NCI-H774 (cell line): ENCODE measurements at regions not wholly inside any gene's neighbourhood (a gene's known extent, or its start where the extent isn't known, plus 50 kb on each side); places are given as distances from the start of the nearest gene placed in this dataset.
"Not testable (repeated sequence)": the region's sequence is repeated elsewhere in the genome, so short reads cannot be mapped to it uniquely, and the experiment has no call there.

ENCODE experiments used
- DNase-seq: peaks from one replicate; lab custom pipeline; 2025; lab: John Stamatoyannopoulos, UW

DNA sequence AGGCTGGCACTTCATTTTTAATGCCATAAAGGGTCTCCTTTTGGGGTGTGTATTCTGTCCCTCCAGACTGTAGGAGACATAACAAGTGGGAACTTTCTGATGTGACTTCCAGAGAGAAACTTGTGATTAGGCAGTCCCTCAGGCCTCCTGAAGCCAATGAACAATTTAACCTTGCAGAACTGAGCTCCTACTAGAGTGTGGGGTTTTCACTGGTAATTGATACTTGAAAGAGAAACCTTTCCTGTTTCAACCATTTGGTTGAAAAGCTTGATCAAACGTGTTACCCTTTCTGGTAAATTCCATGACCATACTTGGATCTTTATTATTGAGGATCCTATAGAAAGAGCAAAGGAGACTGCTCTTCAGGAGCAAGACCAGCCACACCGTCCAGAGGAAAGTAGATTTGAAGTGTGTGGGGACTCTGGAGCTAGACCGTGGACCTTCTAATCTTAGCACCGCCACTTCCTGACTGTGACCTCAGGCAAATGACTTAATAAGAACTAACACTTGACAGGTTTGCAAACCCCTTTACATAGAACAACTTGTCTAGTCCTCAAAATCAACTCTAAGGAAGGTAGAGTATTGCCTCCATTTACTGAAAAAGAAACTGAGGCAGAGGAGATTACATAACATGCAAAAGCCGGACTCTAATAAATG is 69.9 kb upstream of the GDNF start:
- DNase-seq: not testable (repeated sequence)

- no peak for DNase-seq
Measured at GRCh38 chr5:37906416-37906815, 66.6 kb upstream of the GDNF start.

- no peak for DNase-seq
Measured at GRCh38 chr5:37905230-37905629, 65.4 kb upstream of the GDNF start.

GRCh38 chr5:37902323-37902722 is 62.5 kb upstream of the GDNF start:
- no peak for DNase-seq

- no peak for DNase-seq
Measured at GRCh38 chr5:37900692-37901091, 60.9 kb upstream of the GDNF start.

GRCh38 chr5:37899037-37899436 is 59.2 kb upstream of the GDNF start:
- DNase-seq: no peak

- DNase-seq: no peak
Measured at GRCh38 chr5:37896159-37896558, 56.3 kb upstream of the GDNF start.

GRCh38 chr5:37893434-37894134 is 53.7 kb upstream of the GDNF start:
- no peak for DNase-seq

- DNase-seq: no peak
Measured at GRCh38 chr5:37892586-37892985, 52.7 kb upstream of the GDNF start.

DNA sequence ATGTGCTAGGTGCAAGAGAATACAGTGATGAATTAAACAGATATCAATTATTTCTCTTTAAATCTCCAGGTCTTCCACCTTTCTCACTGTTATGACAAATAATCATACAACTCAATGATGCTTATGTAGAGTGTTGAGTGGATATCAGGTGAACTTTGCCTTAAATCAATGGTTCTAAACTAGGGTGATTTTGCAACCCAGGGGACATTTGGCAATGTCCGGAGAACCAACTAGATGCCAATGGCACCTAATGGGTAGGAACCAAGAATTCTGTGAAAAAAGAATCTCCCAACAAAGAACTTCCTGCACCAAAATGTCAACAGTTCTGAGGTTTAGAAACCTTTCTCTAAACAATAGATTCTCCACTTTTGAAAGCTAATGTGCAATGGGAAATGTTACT is 52.0 kb upstream of the GDNF start:
- DNase-seq: no peak

- DNase-seq: no peak
Measured at GRCh38 chr5:37889612-37890317, 49.9 kb upstream of the GDNF start.
